Activated T-cell treated with anti-CD3 and anti-CD28 coated beads for 48 hours (primary cell): ENCODE measurements at regions not wholly inside any gene's neighbourhood (a gene's known extent, or its start where the extent isn't known, plus 50 kb on each side); places are given as distances from the start of the nearest gene placed in this dataset.
"Not testable (repeated sequence)": the region's sequence is repeated elsewhere in the genome, so short reads cannot be mapped to it uniquely, and the experiment has no call there.

ENCODE experiments used
- DNase-seq: peaks from one replicate; pipeline ENCODE4 v3.0.0-alpha.2; 2020; ENCODE audit warnings: low read depth

DNA sequence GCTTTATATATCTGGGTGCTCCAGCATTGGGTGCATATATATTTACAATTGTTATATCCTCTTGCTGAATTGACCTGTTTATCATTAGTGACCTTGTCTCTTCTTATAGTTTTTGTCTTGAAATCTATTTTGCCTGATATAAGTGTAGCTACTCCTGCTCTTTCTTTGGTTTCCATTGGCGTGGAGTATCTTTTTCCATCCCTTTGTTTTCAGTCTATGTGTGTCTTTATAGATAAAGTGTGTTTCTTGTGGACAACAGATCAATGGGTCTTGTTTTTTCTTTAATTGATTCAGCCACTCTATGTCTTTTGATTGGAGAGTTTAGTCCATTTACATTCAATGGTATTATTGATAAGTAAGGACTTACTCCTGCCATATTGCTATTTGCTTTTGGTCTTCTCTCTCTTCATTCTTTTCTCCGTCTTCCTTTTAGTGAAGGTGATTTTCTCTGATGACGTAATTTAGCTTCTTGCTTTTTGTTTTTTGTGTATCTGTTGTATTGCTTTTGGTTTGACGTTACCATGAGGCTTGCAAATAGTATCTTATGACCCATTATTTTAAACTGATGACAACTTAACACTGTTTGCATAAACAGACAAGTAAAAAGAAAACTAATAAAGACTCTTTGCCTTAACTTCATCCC is 347.6 kb downstream of the TMEM121 start:
- no peak for DNase-seq

DNA sequence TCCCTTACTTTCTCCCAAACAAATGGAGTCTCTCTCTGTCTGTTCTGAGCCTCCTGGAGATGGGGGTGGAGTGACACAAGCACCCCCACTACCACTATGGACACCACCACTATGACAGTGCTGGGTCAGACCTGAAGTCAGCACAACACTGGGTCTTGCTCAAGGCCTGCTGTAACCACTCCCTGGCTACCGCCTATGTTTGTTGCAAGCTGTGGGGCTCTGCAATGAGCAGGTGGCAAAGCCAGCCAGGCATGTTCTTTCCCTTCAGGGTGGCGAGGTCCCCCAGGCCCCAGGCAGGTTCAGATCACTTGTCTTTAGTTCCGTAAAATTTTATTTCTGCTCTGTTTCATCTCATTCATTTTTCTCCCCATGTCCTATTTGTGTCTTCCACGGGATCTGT is 349.8 kb downstream of the TMEM121 start:
- no peak for DNase-seq

DNA sequence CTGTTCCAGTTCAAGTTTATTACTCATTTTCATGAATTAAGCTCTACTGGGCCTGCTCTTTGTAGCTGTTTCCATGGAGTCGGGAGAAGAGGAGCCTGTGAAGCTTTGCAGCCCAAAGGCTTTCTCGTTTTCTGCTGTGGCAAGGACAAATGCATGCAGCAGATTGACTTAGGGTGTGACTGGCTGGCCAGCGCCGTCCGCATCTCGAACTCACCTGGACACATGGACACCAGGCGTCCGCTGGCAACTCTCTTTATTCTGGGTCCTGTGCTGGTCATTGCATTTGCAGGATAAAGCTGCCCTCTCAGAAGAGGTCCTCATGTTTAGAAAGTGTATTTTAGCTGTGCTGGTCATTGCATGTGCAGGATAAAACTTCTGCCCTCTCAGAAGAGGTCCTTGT is 350.4 kb downstream of the TMEM121 start:
- no peak for DNase-seq

DNA sequence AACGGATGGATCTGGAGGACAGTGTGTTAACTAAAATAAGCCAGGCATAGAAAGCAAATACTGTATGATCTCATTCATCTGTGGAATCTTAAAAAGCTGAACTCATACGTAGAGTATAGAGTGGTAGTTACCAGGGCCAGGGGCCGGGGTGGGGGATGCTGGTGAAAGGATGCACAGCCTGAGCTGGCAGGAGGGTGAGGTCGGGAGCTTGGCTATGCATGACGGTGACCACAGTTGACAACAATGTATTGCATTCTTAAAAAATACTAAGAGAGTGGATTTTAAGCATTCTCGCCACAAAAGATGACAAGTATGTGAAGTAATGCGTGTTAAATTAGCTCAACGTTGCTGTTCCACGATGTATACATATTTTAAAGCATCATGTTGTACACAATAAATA is 351.3 kb downstream of the TMEM121 start:
- DNase-seq, result no peak

DNA sequence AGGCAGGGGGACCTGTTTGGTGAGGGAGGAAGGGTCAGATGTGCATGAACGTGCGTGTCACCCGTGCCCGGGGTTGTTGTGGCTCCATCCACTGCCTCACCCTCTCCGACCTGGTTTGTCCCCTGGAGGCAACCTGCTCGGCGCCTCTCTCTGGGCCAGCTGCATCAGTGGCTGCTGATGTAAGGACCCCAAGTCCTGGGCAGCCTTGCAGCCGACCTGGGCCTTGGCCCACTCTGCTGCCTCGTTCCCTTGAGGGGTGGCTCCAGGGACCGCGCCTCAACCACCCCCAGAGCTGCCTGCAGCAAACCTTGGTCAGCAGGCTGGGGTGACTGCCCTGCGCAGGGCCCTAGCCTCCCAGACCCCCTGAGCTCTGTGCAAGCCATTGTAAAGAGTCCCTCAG is 351.7 kb downstream of the TMEM121 start:
- no peak for DNase-seq

DNA sequence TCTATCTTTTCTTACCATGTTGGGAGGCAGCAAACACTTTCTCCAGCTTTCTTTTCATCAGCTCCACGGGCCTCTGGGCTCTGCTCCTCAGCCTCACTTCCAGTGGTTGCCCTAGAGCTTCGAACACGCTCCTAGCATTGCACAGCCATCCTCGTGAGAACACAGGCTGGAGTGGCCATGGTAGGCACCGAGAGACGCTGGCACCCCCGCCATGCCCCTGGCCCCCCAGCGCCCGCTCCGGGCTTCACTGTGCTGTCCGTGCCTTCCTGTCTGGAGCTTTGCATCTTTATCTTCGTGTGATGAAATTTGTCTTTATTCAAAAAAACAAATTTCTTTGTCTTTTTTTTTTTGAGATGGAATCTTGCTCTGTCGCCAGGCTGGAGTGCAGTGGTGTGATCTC is 352.2 kb downstream of the TMEM121 start:
- no peak for DNase-seq

DNA sequence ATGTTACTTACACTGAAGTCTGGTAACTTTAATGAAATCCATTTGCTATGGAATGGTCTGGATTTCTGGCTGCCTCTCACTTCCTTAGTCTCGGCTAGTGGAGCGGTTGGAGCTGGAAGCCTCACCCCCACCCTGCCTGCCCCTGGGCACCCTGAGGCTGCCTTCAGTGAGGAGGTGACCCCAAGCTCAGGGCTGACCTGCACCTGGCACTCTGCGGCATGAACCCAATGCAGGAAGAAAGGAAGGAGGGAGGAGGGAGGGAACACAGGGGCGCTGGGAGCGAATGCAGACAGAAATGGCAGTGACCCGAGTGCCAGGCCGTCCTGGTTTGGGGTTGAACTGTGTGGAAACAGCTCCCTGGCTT is 353.1 kb downstream of the TMEM121 start:
- DNase-seq, result no peak

DNA sequence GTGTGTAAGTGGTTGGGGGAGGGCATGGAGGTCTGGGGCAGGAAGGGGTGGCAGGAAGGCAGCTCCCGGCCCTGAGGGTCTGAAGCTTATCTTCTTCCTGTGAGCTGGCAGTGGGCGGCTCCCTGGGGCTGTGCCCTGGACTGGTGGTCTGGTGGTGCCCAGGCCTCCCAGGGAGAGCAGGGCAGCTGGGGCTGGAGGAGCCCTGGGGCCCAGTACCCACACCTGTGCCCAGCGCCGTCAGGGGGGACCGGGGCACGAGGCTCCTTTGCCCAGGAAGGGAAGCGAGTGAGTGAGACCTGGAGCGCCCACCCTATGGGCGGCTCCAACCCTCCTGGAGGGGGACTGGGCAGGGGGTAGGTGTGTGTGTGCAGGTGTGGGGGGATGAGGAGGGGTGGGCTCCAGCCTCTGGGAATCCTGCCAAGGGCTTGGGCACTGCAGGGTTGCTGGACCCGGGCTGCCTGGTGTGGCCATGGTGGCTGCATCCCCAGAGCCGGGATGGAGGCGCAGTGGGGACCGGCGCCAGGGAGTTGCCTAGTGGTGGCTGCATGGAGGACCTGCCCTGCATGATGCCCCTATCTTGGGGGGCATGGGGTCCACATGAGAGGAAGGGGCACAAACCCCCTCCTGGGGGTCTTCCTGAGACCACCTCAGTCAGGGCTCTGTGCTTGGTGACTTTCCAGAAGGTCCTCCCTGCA is 353.6 kb downstream of the TMEM121 start:
- no peak for DNase-seq

DNA sequence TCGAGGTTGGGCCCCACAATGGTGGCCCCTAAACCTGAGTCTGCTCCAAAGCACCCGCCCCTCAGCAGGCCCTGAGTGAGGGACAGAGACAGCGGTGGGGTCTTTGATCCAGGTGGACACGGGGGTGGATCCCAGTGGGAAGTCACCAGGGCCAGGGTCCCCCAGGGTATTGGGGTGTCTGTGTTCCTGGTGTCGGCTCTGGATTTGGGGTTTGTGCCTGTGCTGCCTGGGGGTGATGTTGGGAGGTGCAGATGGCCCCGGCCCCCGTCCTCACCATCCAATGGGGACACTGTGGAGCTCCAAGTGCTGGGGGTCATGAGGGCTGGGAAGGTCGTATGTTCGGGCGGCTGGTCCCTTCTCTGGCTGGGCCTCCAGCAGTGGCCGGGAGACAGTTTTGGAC is 354.2 kb downstream of the TMEM121 start:
- no peak for DNase-seq

DNA sequence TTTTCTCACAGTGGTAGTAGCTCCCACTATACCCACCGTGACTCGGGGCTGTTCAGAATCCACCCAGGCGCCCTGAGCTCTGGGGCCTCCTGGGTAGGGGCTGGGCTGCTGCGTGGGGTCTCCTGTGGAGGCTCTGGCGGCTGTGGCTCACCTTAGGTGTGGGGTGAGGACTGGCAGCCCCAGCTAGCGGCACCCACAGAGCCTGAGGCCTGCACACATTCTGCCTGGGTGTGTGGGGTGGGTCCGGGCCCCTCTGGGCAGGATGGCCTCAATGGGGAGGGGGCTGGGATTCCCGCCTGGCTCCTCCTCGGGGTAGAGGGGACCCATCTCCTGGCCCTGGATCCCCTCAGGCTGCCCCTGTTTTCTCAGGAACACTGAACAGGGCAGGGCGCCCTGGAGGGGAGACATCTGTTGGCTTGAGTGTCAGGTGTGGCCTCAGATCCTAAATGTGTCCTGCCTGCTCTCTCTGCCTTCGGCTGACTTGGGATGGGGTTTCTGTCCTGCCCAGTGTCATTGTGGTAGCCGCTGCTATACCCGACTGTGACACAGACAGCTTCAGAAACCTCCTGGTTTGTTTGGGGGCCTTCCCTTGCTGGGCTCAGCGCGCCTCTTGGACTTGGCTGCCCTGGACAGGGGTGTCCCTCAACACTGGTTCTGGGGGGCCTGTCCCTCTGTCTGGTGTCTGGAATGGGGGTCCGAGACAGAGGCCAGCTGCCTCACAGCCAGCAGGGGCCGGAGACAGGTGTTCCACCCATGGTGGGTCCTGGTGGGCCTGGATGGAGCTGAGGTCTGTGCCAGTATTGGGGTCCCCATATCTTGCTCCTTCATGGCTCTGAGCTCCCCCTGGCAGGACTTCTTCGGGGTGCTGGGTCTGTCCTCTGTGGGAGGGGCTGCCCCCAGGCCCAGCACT is 354.9 kb downstream of the TMEM121 start:
- no peak for DNase-seq

DNA sequence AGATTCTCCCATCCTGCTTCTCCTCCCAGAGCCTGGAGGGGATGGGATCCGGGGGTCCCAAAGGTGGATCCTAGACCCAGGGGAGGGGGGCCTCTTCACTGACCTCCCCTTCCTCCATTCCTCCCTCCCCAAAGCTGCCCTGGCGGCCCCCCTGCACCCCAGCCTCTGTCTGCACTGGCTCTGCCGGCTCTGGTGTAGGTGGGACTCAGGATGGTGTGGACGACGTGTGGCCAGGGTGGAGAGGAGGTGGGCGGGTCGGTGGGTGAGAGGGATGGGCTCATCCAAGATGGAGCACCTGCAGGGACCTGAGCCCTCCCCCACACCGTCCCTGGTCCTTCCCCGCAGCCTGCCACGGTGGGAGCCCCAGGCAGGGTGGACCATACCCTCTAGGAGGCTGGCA is 355.6 kb downstream of the TMEM121 start:
- DNase-seq, result not testable (repeated sequence)

DNA sequence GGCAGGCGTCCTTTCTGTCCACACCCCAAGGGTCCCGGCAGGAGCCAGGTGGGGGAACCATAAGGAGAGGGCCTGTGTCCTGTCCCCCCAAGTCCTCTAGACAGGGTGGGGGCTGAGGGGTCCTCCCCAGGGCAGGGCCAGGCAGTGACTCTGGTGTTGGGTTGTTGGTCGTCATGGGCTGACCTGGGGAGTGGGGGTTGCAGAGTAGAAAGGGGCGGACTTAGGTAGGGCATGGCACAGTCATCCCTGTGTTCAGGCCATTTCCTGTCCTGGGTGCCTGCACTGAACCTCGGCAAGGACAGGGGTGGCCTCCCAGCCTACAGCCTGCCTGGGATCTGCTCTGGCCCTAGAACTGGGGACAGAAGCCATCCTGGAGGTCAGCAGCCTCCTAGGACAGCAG is 356.2 kb downstream of the TMEM121 start:
- no peak for DNase-seq

DNA sequence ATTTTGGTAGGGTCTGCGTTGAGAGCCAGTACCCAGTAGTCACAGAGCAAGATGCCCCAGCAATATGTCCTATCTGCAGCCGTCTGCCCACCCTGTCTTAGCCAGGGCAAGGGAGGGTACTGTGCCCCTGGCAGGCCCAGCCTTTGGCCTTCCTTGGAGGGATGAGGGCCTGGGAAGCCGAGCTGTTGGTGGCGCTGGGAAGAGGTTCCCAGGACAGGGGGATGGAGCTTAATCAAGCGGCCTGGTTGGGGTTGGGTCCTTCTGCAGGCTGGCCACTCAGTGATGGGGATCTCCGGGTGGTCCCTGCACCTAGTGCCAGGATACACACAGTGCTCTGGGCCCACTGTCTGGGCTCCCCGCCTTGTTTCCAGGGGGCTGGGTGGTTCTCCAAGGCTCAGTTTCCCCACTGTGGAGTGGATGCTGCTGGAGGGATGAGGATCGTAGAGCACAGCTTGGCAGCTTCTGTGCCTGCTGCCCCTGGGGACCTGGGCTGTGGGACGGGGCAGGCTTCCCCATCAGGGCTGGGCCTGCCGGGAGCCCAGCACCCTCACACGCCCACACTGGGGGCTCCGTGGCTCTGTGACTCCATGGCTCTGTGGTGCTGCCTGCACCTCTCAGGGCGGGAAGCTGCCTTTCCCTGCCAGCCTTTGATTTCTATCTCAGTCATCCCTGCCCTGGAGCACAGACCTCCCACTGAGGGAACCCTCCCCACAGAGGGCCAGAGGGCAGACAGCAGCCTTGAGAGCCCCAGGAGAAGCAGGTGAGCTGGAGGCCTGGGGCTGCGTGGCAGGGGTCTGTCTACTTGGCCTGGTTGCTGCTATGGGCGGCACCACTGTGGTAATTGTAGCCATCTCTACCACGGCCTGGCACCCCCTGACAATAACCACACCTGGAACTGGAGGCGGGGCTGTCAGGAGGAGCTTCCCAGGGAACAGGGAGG is 357.0 kb downstream of the TMEM121 start:
- no peak for DNase-seq

DNA sequence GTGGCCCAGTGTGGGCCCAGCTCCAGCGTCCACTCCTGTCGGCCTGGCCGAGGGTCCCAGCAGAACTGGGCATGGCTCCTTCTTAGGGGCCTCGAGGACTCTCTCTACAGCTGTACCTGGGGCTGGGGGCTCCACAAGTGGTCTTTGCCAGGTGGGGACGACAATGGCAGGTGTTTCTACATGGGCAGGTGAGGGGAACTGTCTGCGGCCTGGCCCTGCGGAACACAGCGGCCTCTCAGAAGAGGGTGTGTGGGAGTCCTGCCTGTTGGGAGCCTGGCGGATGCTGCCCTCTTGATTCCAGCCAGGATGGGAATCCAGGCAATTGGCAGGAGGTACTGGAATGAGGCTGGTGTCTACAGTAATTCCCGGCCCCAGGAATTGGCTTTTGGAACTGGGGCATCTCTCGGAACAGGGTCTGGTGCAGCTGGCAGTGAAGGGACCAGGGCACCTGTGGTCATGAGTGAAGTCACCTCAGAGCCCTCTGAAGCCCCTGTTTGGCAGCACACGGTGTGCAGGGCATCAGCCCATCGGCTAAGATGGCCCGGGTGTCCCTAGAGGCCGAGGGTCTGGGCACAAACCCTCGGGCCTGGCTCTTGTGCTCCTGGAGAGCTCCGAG is 357.9 kb downstream of the TMEM121 start:
- DNase-seq, result not testable (repeated sequence)

DNA sequence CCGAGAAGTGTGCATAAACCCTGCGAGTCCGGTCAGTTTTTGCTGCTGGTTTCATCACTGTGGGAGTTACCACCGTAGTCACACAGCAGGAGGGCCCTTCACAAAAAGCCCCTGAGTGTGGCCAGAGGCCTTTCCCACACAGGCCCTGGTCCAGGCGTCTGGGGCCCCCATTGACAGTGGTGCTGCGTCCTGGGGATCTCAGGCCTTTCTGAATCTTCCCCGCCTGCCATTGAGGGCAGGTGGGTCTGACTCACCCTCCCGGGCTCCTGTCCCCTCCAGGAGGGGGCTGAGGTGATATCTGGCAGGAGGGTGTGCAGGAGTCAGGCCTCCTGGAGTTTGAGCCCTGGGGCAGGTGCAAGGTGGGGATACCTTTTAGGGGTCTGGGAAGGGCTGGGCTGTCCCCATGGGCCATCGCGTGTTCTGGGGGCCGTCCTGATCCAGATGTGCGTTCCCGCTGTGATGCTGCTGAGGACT is 358.5 kb downstream of the TMEM121 start:
- no peak for DNase-seq

DNA sequence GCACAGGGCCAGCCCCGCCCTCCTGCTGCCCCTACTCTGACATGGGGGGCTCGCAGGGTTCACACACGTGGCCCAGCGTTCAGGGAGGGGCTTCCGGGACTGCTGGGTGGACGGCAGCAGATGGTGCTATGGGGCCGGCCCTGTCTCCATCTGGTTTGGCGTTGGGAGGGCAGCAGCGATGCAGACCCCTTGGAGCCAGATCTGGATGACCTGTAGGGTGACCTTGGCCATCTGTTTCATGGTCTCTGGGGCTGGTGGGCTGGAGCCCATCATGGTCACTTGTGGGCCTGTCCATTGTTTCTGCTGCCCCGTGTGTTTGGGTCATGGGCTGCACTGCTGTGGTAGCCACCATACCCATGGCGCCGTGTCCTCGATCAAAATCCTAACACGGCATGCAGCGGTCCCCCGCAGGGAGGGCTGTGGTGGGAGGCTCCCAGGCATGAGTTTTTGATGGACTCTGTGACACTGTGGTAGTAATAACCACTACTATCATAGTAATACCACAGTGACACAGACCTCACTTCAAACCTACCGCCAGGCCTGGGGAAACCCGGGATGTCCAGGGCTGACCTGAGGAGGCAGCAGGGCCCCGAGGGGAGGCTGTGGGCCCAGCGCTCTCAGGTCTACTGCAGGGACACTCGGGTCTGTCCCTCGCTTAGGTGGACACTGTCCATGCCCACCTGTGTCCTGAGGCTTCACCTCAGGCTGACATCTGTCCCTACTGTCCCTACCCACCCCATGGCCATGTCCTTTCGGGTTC is 359.4 kb downstream of the TMEM121 start:
- DNase-seq, result no peak

DNA sequence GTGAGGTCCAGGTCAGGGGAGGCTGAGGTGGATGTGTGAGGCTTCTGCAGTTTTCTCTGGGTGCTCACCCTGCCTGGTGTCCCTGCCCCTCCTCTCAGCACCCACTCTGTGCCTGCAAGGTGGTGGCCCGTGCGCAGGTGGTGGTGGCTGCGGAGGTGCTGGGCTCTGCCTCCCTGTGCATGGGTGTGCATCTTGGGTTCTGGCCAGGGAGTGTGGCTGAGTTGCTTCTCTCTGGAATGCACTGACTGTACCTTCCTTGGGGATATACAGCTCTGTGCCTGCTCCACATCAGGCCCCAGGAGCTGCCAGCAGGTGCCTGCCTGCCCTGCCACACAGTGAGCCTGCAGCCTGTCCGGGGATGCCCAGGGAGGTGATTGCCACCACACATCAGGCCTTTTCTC is 360.4 kb downstream of the TMEM121 start:
- DNase-seq, result not testable (repeated sequence)

DNA sequence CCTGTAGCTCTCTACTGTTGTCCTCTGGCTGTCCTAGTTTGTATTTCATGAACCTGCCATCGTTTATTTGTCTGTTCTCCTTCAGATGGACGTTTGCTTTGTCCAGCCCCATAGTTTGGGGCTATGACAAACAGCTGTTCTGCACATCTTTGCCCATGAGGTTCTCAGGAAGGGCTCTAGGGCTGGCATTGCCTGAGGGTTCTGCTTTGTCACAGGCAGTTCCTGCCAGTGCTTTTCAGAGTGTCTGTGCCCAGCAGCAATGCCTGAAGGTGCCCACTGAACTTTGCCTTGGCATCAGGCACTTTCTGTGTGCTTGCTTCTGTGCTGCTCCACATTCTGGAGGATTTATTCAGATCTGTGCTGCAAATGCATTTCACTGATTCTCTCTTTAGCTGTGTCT is 361.3 kb downstream of the TMEM121 start:
- DNase-seq, result no peak

DNA sequence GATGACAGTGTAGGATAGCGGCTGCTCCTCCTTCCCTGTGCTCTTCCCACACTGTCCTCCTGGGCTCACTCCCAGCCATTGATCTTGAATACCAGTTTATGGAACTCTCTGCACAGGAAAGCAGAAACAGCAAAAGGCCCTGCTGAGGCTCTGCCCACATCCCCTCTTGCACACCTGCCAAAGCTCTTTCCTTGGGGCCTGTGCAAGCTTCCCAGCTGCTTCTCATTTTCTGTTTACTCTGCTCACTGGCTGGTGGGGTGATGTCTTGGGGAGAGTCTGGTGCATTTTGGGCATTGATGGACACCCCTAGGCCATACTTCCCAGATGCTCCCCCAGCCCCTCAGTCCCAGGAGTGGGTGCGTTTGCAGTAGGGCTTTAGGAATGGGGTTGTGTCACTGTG is 361.8 kb downstream of the TMEM121 start:
- no peak for DNase-seq

DNA sequence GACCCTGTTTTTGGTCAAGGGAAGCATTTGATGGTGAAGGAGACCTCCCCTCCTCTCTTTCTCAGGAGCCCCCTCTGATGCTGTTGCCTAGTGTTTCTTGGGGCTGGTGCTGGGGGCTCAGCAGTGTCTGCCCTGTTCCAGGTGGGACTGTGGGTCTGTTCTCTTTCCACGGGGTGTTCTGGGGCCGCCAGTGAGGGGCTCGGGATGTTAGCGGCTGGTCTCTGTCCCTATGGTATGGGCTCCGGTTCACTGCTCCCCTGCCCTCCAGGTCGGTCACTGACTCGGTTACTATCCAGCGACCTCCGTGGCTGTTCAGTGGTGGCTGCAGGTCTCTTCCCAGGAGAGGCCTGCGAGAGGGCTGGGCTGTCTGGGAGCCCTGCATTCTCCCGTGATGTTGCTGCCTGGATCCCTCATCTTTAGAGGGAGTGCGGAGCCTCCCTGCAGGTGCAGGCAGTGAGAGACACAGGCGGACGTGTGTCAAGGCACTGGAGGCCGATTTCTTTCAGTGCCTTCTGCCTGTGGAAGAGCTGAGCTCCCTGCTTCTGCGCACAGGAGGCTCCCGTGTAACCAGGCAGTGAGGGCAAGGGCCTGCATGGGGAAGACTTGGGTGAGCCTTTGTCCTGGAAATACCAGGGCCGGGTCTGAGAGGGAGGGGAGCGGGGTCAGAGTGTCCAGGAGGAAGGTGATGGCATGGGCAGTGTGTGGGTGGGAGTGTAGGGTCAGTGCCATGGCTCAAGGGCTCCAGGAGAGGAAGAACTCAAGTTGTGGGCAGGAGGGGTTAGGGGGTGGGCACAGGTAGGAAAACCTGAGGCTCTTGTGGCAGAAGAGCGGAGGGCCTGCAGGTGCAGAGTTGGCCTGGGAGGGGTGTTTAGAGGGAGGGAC is 362.6 kb downstream of the TMEM121 start:
- no peak for DNase-seq
